Left cardiac atrium (tissue), 4 donors: ENCODE measurements at regions not wholly inside any gene's neighbourhood (a gene's known extent, or its start where the extent isn't known, plus 50 kb on each side); places are given as distances from the start of the nearest gene placed in this dataset.

ENCODE experiments used
- ATAC-seq, 2 donors: fragments of 200-7000 bp; cut with Tn5 transposase; one replicate each; pipeline ENCODE4 v1.9.1; 2020; ENCODE audit warnings: mild to moderate bottlenecking in 2 of 2, moderate library complexity in 2 of 2
- DNase-seq: peaks from one replicate; pipeline ENCODE4 v3.0.0-alpha.2; 2020
- intact Hi-C, 2 donors: fragments of 100-400 bp; cut with DNase I; formaldehyde crosslinking; loops; one replicate each; pipeline versions ENCODE4 v1.14.1 to v1.15.1; 2022 to 2023
- donor health status: DM: no; HTN: yes; CAD: no.
- donor health status: DM: no; HTN: yes; CAD: no; lungs with severe emphysema.
- donor health status: DM: yes; HTN: yes; CAD: no.
- donor health status: Dilated cardiomyopathy.

DNA sequence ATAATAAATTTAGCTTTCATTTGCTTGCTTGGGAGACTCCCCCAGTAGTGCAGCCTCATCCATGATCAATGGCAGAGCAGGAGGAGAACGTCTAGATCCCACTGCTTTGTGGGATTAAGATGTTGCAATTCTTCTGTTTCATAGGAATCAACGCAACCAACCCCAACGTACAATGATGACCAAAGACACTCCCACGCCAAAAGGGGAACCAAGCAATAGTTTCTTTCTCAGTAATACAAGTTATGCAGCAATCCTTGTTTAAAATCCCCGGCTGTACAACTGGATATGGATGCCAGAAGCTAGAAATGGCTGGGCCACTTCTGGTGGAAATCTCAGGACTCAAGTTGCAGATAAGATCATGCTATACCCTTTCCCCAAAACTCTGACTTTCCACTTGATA is 411.2 kb downstream of the VPS13C start:
- no peak for DNase-seq
- intact Hi-C loops = no loop called here
- ATAC-seq = no peak

- intact Hi-C loops = no loop called here
- no peak for ATAC-seq
- DNase-seq = no peak
Measured at GRCh38 chr15:61644550-61644949, 415.4 kb upstream of the RORA start.

GRCh38 chr15:61641645-61642044 is 412.5 kb upstream of the RORA start:
- no peak for DNase-seq
- intact Hi-C loops = no loop called here
- no peak for ATAC-seq

GRCh38 chr15:61640756-61641155 is 411.7 kb upstream of the RORA start:
- ATAC-seq = no peak
- DNase-seq = no peak
- intact Hi-C loops = no loop called here

DNA sequence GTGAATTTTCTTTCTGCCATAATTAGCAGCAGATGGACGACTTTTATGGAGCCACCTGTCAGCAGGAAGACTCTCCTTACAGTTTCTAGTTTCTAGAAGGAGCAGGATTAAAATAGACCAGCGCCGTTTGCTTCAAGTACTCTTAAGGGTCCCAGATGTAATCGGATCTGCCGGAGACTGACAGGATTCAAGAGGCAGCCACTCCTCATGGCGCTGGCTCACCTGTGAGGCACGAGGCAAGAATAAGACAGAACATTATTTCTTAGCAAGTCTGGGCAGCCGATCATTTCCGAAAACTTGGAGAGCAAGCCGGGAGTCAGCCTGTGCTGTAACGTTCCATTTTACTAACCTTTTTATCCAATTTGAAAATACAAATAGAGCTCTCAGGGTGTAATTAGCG is 410.4 kb upstream of the RORA start:
- ATAC-seq (no peak), DNase-seq (no peak)
- intact Hi-C loops = no loop called here

DNA sequence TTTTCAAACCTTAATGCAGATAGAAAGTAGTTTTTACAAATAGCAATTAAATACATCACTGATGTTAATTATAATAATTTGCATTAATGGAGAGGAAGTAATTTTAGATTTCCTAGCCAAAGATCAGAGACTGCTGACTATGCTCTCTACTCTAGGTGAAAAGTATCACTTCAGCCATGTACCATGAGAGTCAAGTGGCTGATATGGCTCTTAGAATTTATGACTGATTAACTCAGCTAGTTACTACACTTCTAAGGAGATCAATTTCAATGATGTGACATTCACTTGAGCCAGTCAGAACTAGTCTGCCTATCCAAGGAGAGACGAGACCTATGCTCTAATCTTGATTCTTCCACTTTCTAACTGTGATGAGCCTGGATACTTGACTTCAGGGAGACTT is 405.7 kb upstream of the RORA start:
- intact Hi-C loops = no loop called here
- no peak for DNase-seq
- no peak for ATAC-seq

DNA sequence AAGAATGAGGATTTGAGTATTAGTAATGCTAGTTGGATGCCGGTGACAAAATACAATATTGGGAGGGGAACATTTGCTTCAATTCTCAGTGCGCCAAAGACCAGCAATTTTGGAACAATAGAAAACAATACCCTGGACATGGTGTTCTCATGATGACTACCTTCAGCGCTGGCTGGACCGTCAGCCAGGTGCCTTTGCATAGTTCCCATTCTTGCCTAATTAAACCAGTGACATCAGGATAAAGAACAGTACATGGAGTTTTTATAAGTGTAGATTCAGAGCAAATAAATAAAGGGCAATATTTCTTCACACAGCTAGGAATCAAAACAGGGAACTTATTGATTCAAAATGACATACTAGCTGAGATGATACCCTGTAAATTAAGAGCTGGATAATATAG is 404.8 kb upstream of the RORA start:
- DNase-seq = no peak
- intact Hi-C loops = no loop called here
- ATAC-seq = no peak

DNA sequence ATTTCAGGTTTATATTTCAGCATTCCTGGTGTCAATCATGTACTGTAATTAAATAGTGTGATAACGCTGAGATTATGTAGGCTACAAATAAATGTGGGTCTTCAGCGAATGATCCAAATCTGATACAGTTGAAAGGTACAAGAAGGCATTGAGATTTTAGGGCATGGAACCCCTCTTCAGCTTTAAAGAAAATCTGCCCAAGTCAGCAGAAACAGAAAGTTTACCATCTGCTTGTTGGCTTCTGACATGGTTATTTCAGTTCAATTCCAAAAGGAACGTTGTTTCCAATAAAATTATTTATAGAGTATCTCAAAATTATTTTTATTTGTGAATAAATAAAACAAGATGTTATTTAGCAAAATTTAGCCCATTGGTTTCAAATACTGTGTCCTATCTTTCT is 400.2 kb upstream of the RORA start:
- DNase-seq (no peak), ATAC-seq (no peak)
- intact Hi-C loops = no loop called here

DNA sequence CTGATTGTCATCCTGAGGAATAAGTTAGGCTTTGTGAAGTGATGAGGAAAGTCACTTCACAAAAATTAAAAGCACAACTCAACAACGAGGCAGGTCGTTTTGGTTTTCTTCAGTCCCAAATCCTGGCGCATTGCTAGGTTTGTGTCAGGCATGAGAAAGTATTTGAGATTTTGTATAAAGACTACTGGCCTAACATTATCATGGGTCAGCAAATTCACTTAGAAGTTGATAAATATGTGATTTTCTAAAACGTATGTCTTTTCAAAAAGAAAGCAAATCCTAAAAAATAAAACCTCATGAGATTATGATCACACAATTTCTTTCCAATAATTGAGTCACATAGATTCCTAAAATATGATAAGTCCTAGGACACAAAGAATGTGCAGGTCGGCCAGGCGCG is 395.8 kb upstream of the RORA start:
- DNase-seq (no peak), ATAC-seq (no peak)
- intact Hi-C loops = no loop called here

DNA sequence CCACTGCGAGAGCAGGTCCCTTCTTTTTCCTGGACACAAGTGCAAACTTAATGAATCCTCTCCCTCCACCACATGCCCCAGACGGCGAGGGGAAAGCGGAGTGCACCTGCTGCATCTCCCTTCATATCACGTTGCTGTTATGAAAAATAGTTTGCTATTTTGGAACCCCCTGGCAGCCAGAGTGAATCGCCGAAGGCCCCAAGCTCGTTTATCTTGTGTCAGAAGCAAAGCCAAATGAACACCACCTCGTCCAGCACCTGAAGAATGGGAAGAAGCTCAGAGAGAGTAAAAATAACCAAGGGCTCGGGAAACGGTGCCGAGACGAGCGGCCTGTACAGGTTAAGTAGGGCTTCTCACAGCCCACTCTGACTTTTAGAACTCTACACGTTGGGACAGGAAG is 394.6 kb upstream of the RORA start:
- ATAC-seq = no peak
- no peak for DNase-seq
- intact Hi-C loops = no loop called here

DNA sequence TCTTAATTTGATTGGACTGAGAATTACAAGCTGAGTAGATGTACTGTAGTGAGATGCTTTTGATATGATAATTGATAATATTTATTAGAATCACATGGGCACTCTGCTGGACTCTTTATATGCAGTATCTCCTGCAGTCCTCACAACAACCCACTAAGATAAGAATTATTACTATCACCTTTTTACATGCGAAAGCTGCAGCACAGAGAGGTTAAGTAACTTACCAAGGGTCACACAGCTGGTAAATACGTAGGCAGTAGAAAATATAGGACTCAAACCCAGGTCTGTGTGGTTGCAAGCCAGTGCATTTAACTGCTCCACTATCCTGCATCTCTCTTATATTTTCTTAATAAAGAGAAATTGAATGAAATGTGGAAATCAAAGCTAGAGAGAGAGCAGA is 392.8 kb upstream of the RORA start:
- intact Hi-C loops = no loop called here
- no peak for ATAC-seq

GRCh38 chr15:61621146-61621545 is 392.0 kb upstream of the RORA start:
- peak; percentile 29 for DNase-seq
- ATAC-seq = peak in 1 of 2 donors; percentile 62
- intact Hi-C loops = no loop called here

More for the DNA sequence above, 392.8 kb upstream of the RORA start:
- no peak for DNase-seq

- DNase-seq (no peak), ATAC-seq (no peak)
- intact Hi-C loops = no loop called here
Measured at GRCh38 chr15:61620151-61620550, 391.0 kb upstream of the RORA start.

DNA sequence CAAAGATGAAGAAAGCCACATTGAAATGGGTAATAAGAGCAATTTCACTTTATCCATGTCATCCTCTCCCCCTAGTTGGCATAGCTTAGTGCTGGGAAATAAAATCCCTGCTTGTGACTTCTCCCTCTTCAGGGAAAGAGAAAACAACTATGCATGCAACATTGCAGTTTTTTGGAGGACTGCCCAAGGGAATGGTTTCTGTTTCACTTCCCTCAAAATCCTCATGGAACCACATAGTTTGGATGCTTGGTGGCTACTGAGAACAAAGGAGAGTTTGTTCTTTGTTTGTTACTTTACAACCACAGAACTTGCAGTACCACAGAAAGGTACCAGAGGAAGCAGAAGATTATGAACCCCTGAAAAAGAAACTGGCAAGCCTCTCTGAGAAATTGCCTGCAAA is 384.6 kb upstream of the RORA start:
- DNase-seq (no peak), ATAC-seq (no peak)
- intact Hi-C loops = no loop called here

DNA sequence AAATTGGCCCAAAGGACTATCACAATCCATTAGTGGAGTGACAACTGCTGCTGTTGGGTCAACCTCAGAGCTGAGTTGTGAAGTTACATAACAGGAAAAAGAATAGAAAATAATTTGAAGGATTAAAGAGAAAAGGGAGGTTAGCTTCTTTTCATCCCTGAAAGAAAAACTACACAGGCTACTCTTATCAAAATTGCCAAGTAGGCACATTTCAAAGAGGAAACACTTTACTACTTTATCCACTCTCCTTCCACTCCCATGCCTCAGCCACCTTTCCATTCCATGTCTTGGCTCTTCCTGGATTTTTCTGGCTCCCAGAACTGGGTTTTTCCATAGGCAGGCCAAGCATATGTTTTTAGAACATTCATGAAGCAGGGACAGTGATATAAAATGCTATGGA is 384.0 kb upstream of the RORA start:
- ATAC-seq (no peak), DNase-seq (no peak)
- intact Hi-C loops = no loop called here

- ATAC-seq (no peak), DNase-seq (no peak)
- intact Hi-C loops = no loop called here
Measured at GRCh38 chr15:61612111-61612510, 383.0 kb upstream of the RORA start.

- ATAC-seq (no peak), DNase-seq (no peak)
- intact Hi-C loops = no loop called here
Measured at GRCh38 chr15:61605343-61605742, 376.2 kb upstream of the RORA start.

DNA sequence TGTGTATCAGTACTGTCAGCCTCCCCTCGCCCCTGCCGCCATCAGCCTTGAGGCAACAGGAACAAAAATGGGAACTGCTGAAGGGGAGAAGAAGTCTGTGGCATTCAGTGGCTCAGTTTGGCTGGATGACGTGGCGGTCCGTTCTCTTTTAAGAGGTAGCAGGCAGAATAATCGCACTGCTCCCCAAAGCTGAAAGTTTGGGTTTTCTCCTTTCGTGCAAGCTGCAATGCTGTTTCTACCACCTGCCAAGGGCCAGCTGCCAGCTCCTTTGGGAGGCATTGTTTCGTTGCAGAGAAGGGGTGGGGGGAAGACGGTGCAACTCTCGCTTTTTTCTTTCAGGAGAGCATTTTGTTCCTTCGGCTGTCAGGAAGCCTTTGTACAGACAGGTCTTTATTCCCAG is 369.6 kb upstream of the RORA start:
- DNase-seq = no peak
- intact Hi-C loops = no loop called here
- ATAC-seq = no peak

- intact Hi-C loops = no loop called here
- ATAC-seq (no peak), DNase-seq (no peak)
Measured at GRCh38 chr15:61584410-61584809, 355.3 kb upstream of the RORA start.

DNA sequence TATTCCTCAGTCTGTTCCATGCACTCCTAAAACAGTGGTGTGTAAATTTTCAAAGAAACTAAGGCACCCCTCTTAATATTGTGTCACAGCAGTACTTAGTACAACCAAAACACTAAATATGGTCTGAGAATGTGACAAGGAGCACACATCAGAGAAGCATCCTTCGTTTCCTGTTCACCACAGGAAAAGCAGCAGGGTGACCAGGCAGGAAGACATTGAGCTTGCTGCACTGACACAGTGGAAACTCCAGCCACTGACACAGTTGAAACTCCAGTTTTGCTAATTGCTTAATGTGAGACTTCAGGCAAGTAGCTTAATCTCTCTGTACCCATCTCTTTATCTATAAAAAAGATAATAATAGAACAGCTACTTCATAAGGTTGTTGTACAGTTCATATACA is 353.0 kb upstream of the RORA start:
- DNase-seq (no peak), ATAC-seq (no peak)
- intact Hi-C loops = no loop called here

- ATAC-seq (no peak), DNase-seq (no peak)
- intact Hi-C loops = no loop called here
Measured at GRCh38 chr15:61575597-61575996, 346.5 kb upstream of the RORA start.

DNA sequence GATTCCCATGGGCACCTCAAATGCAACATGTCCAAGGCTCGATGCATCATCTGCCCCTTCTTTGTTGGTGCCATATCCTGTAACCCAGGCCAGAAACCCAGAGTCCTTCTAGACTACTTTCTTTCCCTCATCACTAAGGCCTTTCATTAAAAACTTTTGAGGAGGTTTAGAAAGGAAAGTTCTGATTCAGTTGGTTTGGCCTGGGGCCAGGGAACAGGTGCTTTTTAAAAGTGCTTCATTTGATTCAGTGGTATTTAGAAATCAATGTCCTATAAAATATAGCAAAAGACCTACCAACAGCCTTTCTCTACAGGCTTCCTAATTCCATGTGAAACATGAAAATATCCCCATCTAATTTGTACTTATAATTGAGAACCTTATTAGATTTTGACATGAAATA is 341.9 kb upstream of the RORA start:
- no peak for ATAC-seq
- intact Hi-C loops = no loop called here
- no peak for DNase-seq

DNA sequence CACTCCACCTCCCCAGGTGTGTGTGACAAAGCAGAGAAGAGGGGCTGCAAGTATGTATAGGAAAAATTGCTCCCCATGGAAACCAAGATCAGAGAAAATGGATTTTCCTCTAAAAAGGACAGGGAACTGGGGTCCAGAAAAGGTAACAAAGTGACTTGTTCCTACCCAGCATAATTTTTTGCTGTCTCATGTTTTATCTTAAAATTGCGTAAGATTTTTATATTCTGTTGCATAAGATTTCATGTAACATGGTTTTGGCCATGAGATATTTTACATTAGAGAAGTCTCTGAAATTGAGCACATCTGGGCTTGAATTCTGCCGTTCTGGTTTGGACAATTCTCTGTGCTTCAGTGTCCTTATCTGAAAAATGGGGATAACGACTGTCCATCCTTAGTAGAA is 335.7 kb upstream of the RORA start:
- intact Hi-C loops = no loop called here
- DNase-seq = no peak
- no peak for ATAC-seq
